Stomach (tissue), 8 donors: ENCODE measurements at regions not wholly inside any gene's neighbourhood (a gene's known extent, or its start where the extent isn't known, plus 50 kb on each side); places are given as distances from the start of the nearest gene placed in this dataset.

ENCODE experiments used
- DNase-seq, 2 donors: peaks; one replicate each; pipeline versions ENCODE4 v3.0.0 to v3.0.0-alpha.2; 2013 to 2019
- H3K27ac ChIP-seq, 5 donors: fragments of 200-600 bp in 4 of 5; sonication (generic) in 4 of 5; one replicate each; pipeline ENCODE4 v1.5.1; 2013 to 2019; ENCODE audit warnings: mild to moderate bottlenecking in 1 of 5, moderate library complexity in 1 of 5
- H3K27me3 ChIP-seq, 3 donors: fragments of 200-600 bp; sonication (generic); one replicate each; pipeline ENCODE4 v1.5.1; 2017 to 2019; ENCODE audit warnings: mixed run types in 1 of 3
- H3K36me3 ChIP-seq, 4 donors: fragments of 200-600 bp; sonication (generic); 1 replicate in 3 of 4; 2 replicates in 1 of 4; pipeline ENCODE4 v1.5.1; 2016 to 2019
- H3K4me1 ChIP-seq, 4 donors: fragments of 200-600 bp; sonication (generic); one replicate each; pipeline ENCODE4 v1.5.1; 2016 to 2019
- H3K4me3 ChIP-seq, 4 donors: fragments of 200-600 bp; sonication (generic) in 3 of 4; one replicate each; pipeline ENCODE4 v1.5.1; 2016 to 2019; ENCODE audit warnings: mild to moderate bottlenecking in 1 of 4
- H3K9me3 ChIP-seq, 4 donors: fragments of 200-600 bp; sonication (generic); one replicate each; pipeline ENCODE4 v1.5.1; 2016 to 2019
- CTCF ChIP-seq, 7 experiments: fragments of 450-650 bp in 4 of 7; fragments of 200-600 bp in 3 of 7; sonication (generic) in 3 of 7; IDR thresholded peaks; one replicate each; pipeline ENCODE4 v1.5.1; 2016 to 2019; ENCODE audit warnings: antibody characterized with exemption in 7 of 7, control low read depth in 2 of 7, mild to moderate bottlenecking in 1 of 7
- EP300 ChIP-seq: sonication (generic); formaldehyde crosslinking; IDR thresholded peaks from one replicate; pipeline ENCODE4 v1.6.1; 2017; ENCODE audit warnings: antibody characterized with exemption
- POLR2A ChIP-seq, 4 donors: fragments of 450-650 bp; IDR thresholded peaks; one replicate each; pipeline ENCODE4 v1.6.1; 2016; ENCODE audit warnings: antibody characterized with exemption in 4 of 4, control low read depth in 2 of 4, mild to moderate bottlenecking in 1 of 4, moderate library complexity in 1 of 4
- POLR2AphosphoS5 ChIP-seq, 3 donors: sonication (generic); formaldehyde crosslinking; IDR thresholded peaks; one replicate each; pipeline ENCODE4 v1.6.1; 2016; ENCODE audit warnings: antibody characterized with exemption in 3 of 3
- WGBS, 5 donors: extraction: QIAGEN DNeasy Blood & Tissue Kit in 3 of 5; methylation state at CpG; one replicate each; pipeline versions ENCODE4 v1.1.5 to v1.1.7; 2013 to 2018; 5-methylcytosine and 5-hydroxymethylcytosine counted together
- intact Hi-C: fragments of 100-400 bp; cut with DNase I; formaldehyde crosslinking; loops from one replicate; pipeline ENCODE4 v1.15.1; 2023; ENCODE audit warnings: low total_unique reads
- donor health status: healthy with polysubstance abuse.
- donor health status: Bipolar disorder and iron deficiency.
- donor health status: healthy.

- H3K4me1 ChIP-seq, result no peaks in the 10 kb centered on the region
- no peak overlapping the region for H3K27ac ChIP-seq
- DNase-seq, result no peak
- H3K9me3 ChIP-seq, result peaks cover 0 to 7% (median 0%) of the 10 kb centered on the region in 4 donors
- intact Hi-C loops, result no loop called here
- 32 to 98% (median 66%) methylated on average over 2 of the region's 2 CpGs for WGBS, 5 donors
- TF ChIP-seq POLR2AphosphoS5 (IDR thresholded peaks at IDR 0.05) (no peak), EP300 (no peak), POLR2A (IDR thresholded peaks at IDR 0.05) (no peak), CTCF (IDR thresholded peaks at IDR 0.05) (no peak)
- no peaks in the 10 kb centered on the region for H3K27me3 ChIP-seq
- no peak overlapping the region for H3K4me3 ChIP-seq
- H3K36me3 ChIP-seq, result no peaks in the 10 kb centered on the region
Measured at GRCh38 chr3:166282931-166283330, 445.7 kb upstream of the BCHE start.

GRCh38 chr3:166279636-166280035 is 442.4 kb upstream of the BCHE start:
- no peak for TF ChIP-seq POLR2A (IDR thresholded peaks at IDR 0.05)
- TF ChIP-seq POLR2AphosphoS5 (IDR thresholded peaks at IDR 0.05), result no peak
- no peak for TF ChIP-seq CTCF (IDR thresholded peaks at IDR 0.05)
- TF ChIP-seq EP300, result no peak
- Histone ChIP-seq H3K36me3 (no peaks in the 10 kb centered on the region), H3K4me3 (no peak overlapping the region), H3K27me3 (no peaks in the 10 kb centered on the region), H3K27ac (no peak overlapping the region), H3K4me1 (no peaks in the 10 kb centered on the region), H3K9me3 (peaks cover 0 to 7% (median 0%) of the 10 kb centered on the region in 4 donors)
- intact Hi-C loops, result no loop called here
- DNase-seq, result no peak
- WGBS, 5 donors, result 46 to 72% (median 57%) methylated on average over 2 of the region's 2 CpGs

GRCh38 chr3:166275024-166275390 is 437.8 kb upstream of the BCHE start:
- Histone ChIP-seq H3K4me3 (no peak overlapping the region), H3K27ac (no peak overlapping the region), H3K36me3 (no peaks in the 10 kb centered on the region), H3K27me3 (no peaks in the 10 kb centered on the region), H3K9me3 (peaks cover 0 to 7% (median 0%) of the 10 kb centered on the region in 4 donors), H3K4me1 (no peaks in the 10 kb centered on the region)
- WGBS, 5 donors, result 51 to 77% (median 71%) methylated on average over 1 of the region's 1 CpG
- DNase-seq, result no peak
- intact Hi-C loops, result no loop called here
- TF ChIP-seq EP300 (no peak), POLR2A (IDR thresholded peaks at IDR 0.05) (no peak), CTCF (IDR thresholded peaks at IDR 0.05) (no peak), POLR2AphosphoS5 (IDR thresholded peaks at IDR 0.05) (no peak)

GRCh38 chr3:166274351-166275023 is 437.3 kb upstream of the BCHE start:
- Histone ChIP-seq H3K27me3 (no peaks in the 10 kb centered on the region), H3K4me1 (no peaks in the 10 kb centered on the region), H3K36me3 (no peaks in the 10 kb centered on the region), H3K9me3 (peaks cover 0 to 7% (median 0%) of the 10 kb centered on the region in 4 donors), H3K4me3 (no peak overlapping the region), H3K27ac (no peak overlapping the region)
- no peak for DNase-seq
- no peak for TF ChIP-seq CTCF (IDR thresholded peaks at IDR 0.05)
- intact Hi-C loops, result no loop called here
- WGBS, 5 donors, result 51 to 66% (median 63%) methylated on average over 4 of the region's 4 CpGs
